HL-60 (cell line): ENCODE measurements at regions not wholly inside any gene's neighbourhood (a gene's known extent, or its start where the extent isn't known, plus 50 kb on each side); places are given as distances from the start of the nearest gene placed in this dataset.

Source experiments
- CTCF ChIP-seq: IDR thresholded peaks from one replicate; pipeline ENCODE4 v1.5.1; 2011; ENCODE audit warnings: low read length, control low read depth, inconsistent platforms; ENCODE audit not compliant: insufficient read depth
- GABPA ChIP-seq: IDR thresholded peaks from 2 replicates; pipeline ENCODE4 v1.6.1; 2012; ENCODE audit warnings: low read depth
- POLR2AphosphoS5 ChIP-seq: IDR thresholded peaks from 2 replicates; pipeline ENCODE4 v1.6.1; 2012; ENCODE audit warnings: low read depth
- REST ChIP-seq: IDR thresholded peaks from 2 replicates; pipeline ENCODE4 v1.6.1; 2012; ENCODE audit warnings: low read depth; ENCODE audit not compliant: insufficient replicate concordance

- TF ChIP-seq CTCF (no peak), GABPA (no peak), POLR2AphosphoS5 (no peak), REST (no peak)
Observed at GRCh38 chr3:72481542-72481941, 366.7 kb downstream of the SHQ1 start.
